DMS 273 treated with DMSO at 0.1 percent for 48 hours (cell line): ENCODE measurements at regions not wholly inside any gene's neighbourhood (a gene's known extent, or its start where the extent isn't known, plus 50 kb on each side); places are given as distances from the start of the nearest gene placed in this dataset.
A peak's percentile ranks its signal among the peaks of the same experiment; 100 is the strongest.
"Not testable (repeated sequence)": the region's sequence is repeated elsewhere in the genome, so short reads cannot be mapped to it uniquely, and the experiment has no call there.

ENCODE experiments used
- DNase-seq: peaks from one replicate; lab custom pipeline; 2025; lab: John Stamatoyannopoulos, UW

- no peak for DNase-seq
These were observed 287.7 kb downstream of the BMP4 start for GRCh38 chr14:53668897-53669296.

GRCh38 chr14:53663709-53664108, 292.9 kb downstream of the BMP4 start:
- DNase-seq, result peak; percentile 69

- no peak for DNase-seq
These were observed 301.4 kb downstream of the BMP4 start for GRCh38 chr14:53655080-53655785.

- no peak for DNase-seq
These were observed 304.6 kb downstream of the BMP4 start for GRCh38 chr14:53652068-53652467.

GRCh38 chr14:53651096-53651740, 305.4 kb downstream of the BMP4 start:
- no peak for DNase-seq

- DNase-seq, result no peak
These were observed 309.7 kb downstream of the BMP4 start for GRCh38 chr14:53646925-53647324.

GRCh38 chr14:53640695-53641094, 315.9 kb downstream of the BMP4 start:
- no peak for DNase-seq

GRCh38 chr14:53638966-53639365, 317.7 kb downstream of the BMP4 start:
- no peak for DNase-seq

- no peak for DNase-seq
These were observed 321.8 kb downstream of the BMP4 start for GRCh38 chr14:53634793-53635192.

GRCh38 chr14:53630336-53630735, 326.3 kb downstream of the BMP4 start:
- peak; percentile 89 for DNase-seq

GRCh38 chr14:53628732-53629430, 327.7 kb downstream of the BMP4 start:
- no peak for DNase-seq

GRCh38 chr14:53628261-53628660, 328.4 kb downstream of the BMP4 start:
- no peak for DNase-seq

GRCh38 chr14:53626761-53627160, 329.9 kb downstream of the BMP4 start:
- DNase-seq, result no peak

GRCh38 chr14:53622447-53622846, 334.2 kb downstream of the BMP4 start:
- DNase-seq, result no peak

GRCh38 chr14:53621921-53622320, 334.7 kb downstream of the BMP4 start:
- no peak for DNase-seq

GRCh38 chr14:53621433-53621832, 335.2 kb downstream of the BMP4 start:
- DNase-seq, result no peak

- no peak for DNase-seq
These were observed 335.7 kb downstream of the BMP4 start for GRCh38 chr14:53620890-53621289.

- no peak for DNase-seq
These were observed 336.3 kb downstream of the BMP4 start for GRCh38 chr14:53620317-53620716.

- DNase-seq, result no peak
These were observed 336.9 kb downstream of the BMP4 start for GRCh38 chr14:53619691-53620231.

- DNase-seq, result not testable (repeated sequence)
These were observed 340.1 kb downstream of the BMP4 start for GRCh38 chr14:53616536-53616935.

GRCh38 chr14:53615252-53615651, 341.4 kb downstream of the BMP4 start:
- no peak for DNase-seq

- no peak for DNase-seq
These were observed 343.0 kb downstream of the BMP4 start for GRCh38 chr14:53613404-53614253.
